ENCODE measurements at regions not wholly inside any gene's neighbourhood (a gene's known extent, or its start where the extent isn't known, plus 50 kb on each side); places are given as distances from the start of the nearest gene placed in this dataset.

DNA sequence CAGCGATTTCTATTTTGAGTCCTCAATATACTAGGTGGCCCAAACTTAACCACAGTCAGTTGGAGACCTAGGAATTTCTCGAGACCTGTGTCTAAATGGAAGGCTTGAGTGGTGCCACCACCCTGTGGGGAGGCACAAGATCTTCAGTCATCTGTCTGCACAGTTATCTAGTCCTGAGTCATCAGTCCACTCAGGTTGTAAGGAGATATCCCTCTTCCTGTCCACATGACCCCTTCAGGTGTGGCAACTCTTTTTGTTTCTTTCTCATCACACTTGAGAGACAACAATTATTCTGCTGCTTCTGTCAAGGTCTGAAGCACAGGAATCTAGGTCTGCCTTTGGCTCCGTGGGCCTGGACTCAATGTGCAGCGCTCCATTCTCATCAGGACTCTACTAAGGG, 64.4 kb upstream of the IBSP start:
- H3K79me1 ChIP-seq (ENCODE audit: low read depth, low read length), result no peaks in the 10 kb centered on the region
- H2BK12ac ChIP-seq (ENCODE audit: low read depth, low read length), result no peak overlapping the region
- ChIA-PET CTCF (ENCODE audit: partially characterized antibody) (interaction anchor here (0.9 kb wide), 1 partner anchor 42 kb away, joined by 3 read pairs; no protein-coding TSS in a partner anchor), POLR2A (ENCODE audit: partially characterized antibody) (no interaction called here)
- H3K14ac ChIP-seq (ENCODE audit: insufficient read length), result no peak overlapping the region
- H4K91ac ChIP-seq (replicated peaks; ENCODE audit: insufficient read length, low read length), result no peak overlapping the region
- H3K4me3 ChIP-seq (ENCODE audit: extremely low read depth in 1 of 4, insufficient read depth in 2 of 4, low read depth in 3 of 4, low read length in 4 of 4), result no peak overlapping the region
- no peaks in the 10 kb centered on the region for H4K20me1 ChIP-seq (replicated peaks in 1 of 2; ENCODE audit: control insufficient read depth in 1 of 2, insufficient read depth in 2 of 2, low read length in 2 of 2)
- peak overlapping the region; percentile 46; the same call in 1 of the 2 replicates for H2AFZ ChIP-seq (ENCODE audit: low read length)
- peak overlapping the region; percentile 55; the same call in 1 of the 2 replicates for H2BK15ac ChIP-seq (ENCODE audit: low read length)
- H3K23me2 ChIP-seq (ENCODE audit: low read depth, low read length), result no peaks in the 10 kb centered on the region
- no peak overlapping the region; the same call in 1 of the 2 replicates for H2BK5ac ChIP-seq (ENCODE audit: low read depth, low read length)
- peaks cover 0 to 4% of the 10 kb centered on the region in 2 experiments; a peak in 2 of 4 replicates for H3K9me3 ChIP-seq (ENCODE audit: insufficient read depth in 2 of 2, low read depth in 1 of 2, low read length in 1 of 2)
- peaks cover 0 to 7% (median 6%) of the 10 kb centered on the region in 4 experiments; a peak in 4 of 7 replicates for H3K4me1 ChIP-seq (replicated peaks in 1 of 4; ENCODE audit: control insufficient read depth in 3 of 4, insufficient read depth in 4 of 4, low read length in 3 of 4)
- no peak overlapping the region for H3K56ac ChIP-seq (replicated peaks; ENCODE audit: insufficient read length, low read depth, low read length)
- H3K27me3 ChIP-seq (replicated peaks in 1 of 4; ENCODE audit: control insufficient read depth in 3 of 4, extremely low read depth in 1 of 4, insufficient read depth in 3 of 4, low read length in 3 of 4), result no peaks in the 10 kb centered on the region
- H3K18ac ChIP-seq (ENCODE audit: extremely low read depth, low read length), result no peak overlapping the region; the same call in 1 of the 2 replicates
- no peak overlapping the region for H3K27ac ChIP-seq (ENCODE audit: low read depth, low read length)
- H2BK120ac ChIP-seq (replicated peaks; ENCODE audit: low read depth, low read length), result no peak overlapping the region
- no peak overlapping the region for H3K23ac ChIP-seq (ENCODE audit: insufficient read length)
- H4K5ac ChIP-seq (ENCODE audit: insufficient read length, low read depth, low read length), result no peak overlapping the region
- H3K4ac ChIP-seq (replicated peaks; ENCODE audit: insufficient read length, low read depth, low read length), result no peak overlapping the region
- H3K4me2 ChIP-seq (ENCODE audit: insufficient read depth in 1 of 2, low read depth in 2 of 2, low read length in 2 of 2), result no peak overlapping the region
- no peaks in the 10 kb centered on the region for H3K36me3 ChIP-seq (ENCODE audit: control insufficient read depth in 2 of 4, insufficient read depth in 4 of 4, low read length in 3 of 4)
- H2BK20ac ChIP-seq (ENCODE audit: low read length), result peak overlapping the region; percentile 50; the same call in 1 of the 2 replicates
- DNase-seq (ENCODE audit: low read depth in 1 of 2, low spot score in 2 of 2) (no peak), FAIRE-seq (no peak)
- H2AK5ac ChIP-seq (ENCODE audit: low read depth, low read length), result no peak overlapping the region
- no peaks in the 10 kb centered on the region for H3K79me2 ChIP-seq (ENCODE audit: control insufficient read depth in 1 of 2, insufficient read depth in 2 of 2, low read length in 2 of 2)
- H3K9ac ChIP-seq (replicated peaks in 1 of 4; ENCODE audit: extremely low read depth in 1 of 4, low read depth in 3 of 4, low read length in 3 of 4), result no peak overlapping the region
- no peak overlapping the region for H4K8ac ChIP-seq (ENCODE audit: extremely low read depth, insufficient read depth, low read length)
- WGBS, 2 experiments (ENCODE audit: extremely low coverage in 1 of 2, insufficient coverage in 1 of 2, insufficient read length in 1 of 2, insufficient replicate concordance in 2 of 2, low coverage in 1 of 2, low lambda C conversion rate in 2 of 2, missing lambda C conversion rate in 1 of 2), result 82% methylated on average over 4 of the region's 4 CpGs; no CpG with 5 or more reads in 1 of the 2 experiments
- TF ChIP-seq KDM1A (IDR thresholded peaks at IDR 0.05; ENCODE audit: borderline replicate concordance, low read length), result no peak
- TF ChIP-seq, protein P1, sequence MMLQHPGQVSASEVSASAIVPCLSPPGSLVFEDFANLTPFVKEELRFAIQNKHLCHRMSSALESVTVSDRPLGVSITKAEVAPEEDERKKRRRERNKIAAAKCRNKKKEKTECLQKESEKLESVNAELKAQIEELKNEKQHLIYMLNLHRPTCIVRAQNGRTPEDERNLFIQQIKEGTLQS (IDR thresholded peaks at IDR 0.05; ENCODE audit: insufficient read depth, low read depth, low read length), result no peak
- TF ChIP-seq HDAC2 (IDR thresholded peaks at IDR 0.05; ENCODE audit: borderline replicate concordance in 1 of 2, low read depth in 2 of 2, low read length in 2 of 2), result no peak
- TF ChIP-seq KDM4A (IDR thresholded peaks at IDR 0.05; ENCODE audit: low read depth, low read length, severe bottlenecking), result no peak
- no peak for TF ChIP-seq EZH2 (IDR thresholded peaks at IDR 0.05; ENCODE audit: low read depth, low read length, severe bottlenecking)
- TF ChIP-seq BACH1 (IDR thresholded peaks at IDR 0.05; ENCODE audit: low read length), result no peak
- no peak for TF ChIP-seq MAX (IDR thresholded peaks at IDR 0.05)
- TF ChIP-seq BRCA1 (IDR thresholded peaks at IDR 0.05; ENCODE audit: low read depth, low read length), result no peak
- TF ChIP-seq SIX5 (IDR thresholded peaks at IDR 0.05; ENCODE audit: low read depth, low read length), result no peak
- no peak for TF ChIP-seq CHD2 (IDR thresholded peaks at IDR 0.05; ENCODE audit: low read length)
- TF ChIP-seq TAF1 (IDR thresholded peaks at IDR 0.05; ENCODE audit: low read depth, low read length), result no peak

Data from H1 (cell line).